ENCODE measurements at regions not wholly inside any gene's neighbourhood (a gene's known extent, or its start where the extent isn't known, plus 50 kb on each side); places are given as distances from the start of the nearest gene placed in this dataset.

- no peak for DNase-seq (ENCODE audit: low spot score)
- no peaks in the 10 kb centered on the region for H4K20me1 ChIP-seq (ENCODE audit: insufficient read depth, poor library complexity, severe bottlenecking)
- WGBS (ENCODE audit: low lambda C conversion rate, missing lambda C conversion rate), result 92% methylated on average over 8 of the region's 8 CpGs
These were observed 76.4 kb upstream of the WWC2 start for GRCh38 chr4:183022617-183023016.

GRCh38 chr4:183017962-183018361 is 81.1 kb upstream of the WWC2 start:
- no peak overlapping the region for H3K4me2 ChIP-seq
- no peak overlapping the region for H3K27ac ChIP-seq
- H3K9me2 ChIP-seq (replicated peaks; ENCODE audit: insufficient read depth), result no peaks in the 10 kb centered on the region
- no peak for TF ChIP-seq EZH2phosphoT487 (IDR thresholded peaks at IDR 0.05; ENCODE audit: low read depth, severe bottlenecking, unreplicated experiment)
- TF ChIP-seq CTCF (IDR thresholded peaks at IDR 0.05; ENCODE audit: poor library complexity), result no peak
- TF ChIP-seq EZH2 (IDR thresholded peaks at IDR 0.05; ENCODE audit: borderline replicate concordance), result no peak
- WGBS (ENCODE audit: low lambda C conversion rate, missing lambda C conversion rate), result 91% methylated on average over 6 of the region's 6 CpGs
- no peaks in the 10 kb centered on the region for H3K79me2 ChIP-seq
- H3K4me3 ChIP-seq, result no peak overlapping the region
- H3K4me1 ChIP-seq (ENCODE audit: insufficient read depth), result no peaks in the 10 kb centered on the region
- no peak for DNase-seq (ENCODE audit: low spot score)
- no peaks in the 10 kb centered on the region for H4K20me1 ChIP-seq (ENCODE audit: insufficient read depth, poor library complexity, severe bottlenecking)
- H2AFZ ChIP-seq, result no peak overlapping the region
- H3K36me3 ChIP-seq (replicated peaks; ENCODE audit: insufficient read depth, low read depth), result no peaks in the 10 kb centered on the region
- H3K9me3 ChIP-seq (ENCODE audit: low read depth), result no peaks in the 10 kb centered on the region
- peaks cover 4% of the 10 kb centered on the region for H3K27me3 ChIP-seq

More at GRCh38 chr4:183022617-183023016, 76.4 kb upstream of the WWC2 start:
- H3K27me3 ChIP-seq, result no peaks in the 10 kb centered on the region
- H3K4me2 ChIP-seq, result no peak overlapping the region
- H3K27ac ChIP-seq, result no peak overlapping the region
- H2AFZ ChIP-seq, result no peak overlapping the region
- no peaks in the 10 kb centered on the region for H3K36me3 ChIP-seq (replicated peaks; ENCODE audit: insufficient read depth, low read depth)
- TF ChIP-seq EZH2phosphoT487 (IDR thresholded peaks at IDR 0.05; ENCODE audit: low read depth, severe bottlenecking, unreplicated experiment) (no peak), EZH2 (IDR thresholded peaks at IDR 0.05; ENCODE audit: borderline replicate concordance) (no peak), CTCF (IDR thresholded peaks at IDR 0.05; ENCODE audit: poor library complexity) (no peak)
- no peaks in the 10 kb centered on the region for H3K4me1 ChIP-seq (ENCODE audit: insufficient read depth)
- no peaks in the 10 kb centered on the region for H3K9me2 ChIP-seq (replicated peaks; ENCODE audit: insufficient read depth)
- H3K4me3 ChIP-seq, result no peak overlapping the region
- no peaks in the 10 kb centered on the region for H3K79me2 ChIP-seq
- H3K9me3 ChIP-seq (ENCODE audit: low read depth), result no peaks in the 10 kb centered on the region

GRCh38 chr4:183014361-183015084 is 84.5 kb upstream of the WWC2 start:
- no peaks in the 10 kb centered on the region for H3K9me2 ChIP-seq (replicated peaks; ENCODE audit: insufficient read depth)

More at GRCh38 chr4:183014361-183015084, 84.5 kb upstream of the WWC2 start:
- H4K20me1 ChIP-seq (ENCODE audit: insufficient read depth, poor library complexity, severe bottlenecking), result no peaks in the 10 kb centered on the region
- no peak overlapping the region for H3K4me3 ChIP-seq
- no peaks in the 10 kb centered on the region for H3K9me3 ChIP-seq (ENCODE audit: low read depth)
- no peaks in the 10 kb centered on the region for H3K36me3 ChIP-seq (replicated peaks; ENCODE audit: insufficient read depth, low read depth)
- no peak overlapping the region for H3K4me2 ChIP-seq
- DNase-seq (ENCODE audit: low spot score), result no peak
- peaks cover 17% of the 10 kb centered on the region for H3K27me3 ChIP-seq
- no peaks in the 10 kb centered on the region for H3K79me2 ChIP-seq
- 79% methylated on average over 15 of the region's 15 CpGs for WGBS (ENCODE audit: low lambda C conversion rate, missing lambda C conversion rate)
- H3K27ac ChIP-seq, result no peak overlapping the region
- no peak overlapping the region for H2AFZ ChIP-seq
- H3K4me1 ChIP-seq (ENCODE audit: insufficient read depth), result no peaks in the 10 kb centered on the region
- TF ChIP-seq EZH2 (IDR thresholded peaks at IDR 0.05; ENCODE audit: borderline replicate concordance), result no peak
- no peak for TF ChIP-seq CTCF (IDR thresholded peaks at IDR 0.05; ENCODE audit: poor library complexity)
- no peak for TF ChIP-seq EZH2phosphoT487 (IDR thresholded peaks at IDR 0.05; ENCODE audit: low read depth, severe bottlenecking, unreplicated experiment)
